ENCODE measurements at regions not wholly inside any gene's neighbourhood (a gene's known extent, or its start where the extent isn't known, plus 50 kb on each side); places are given as distances from the start of the nearest gene placed in this dataset.

DNA sequence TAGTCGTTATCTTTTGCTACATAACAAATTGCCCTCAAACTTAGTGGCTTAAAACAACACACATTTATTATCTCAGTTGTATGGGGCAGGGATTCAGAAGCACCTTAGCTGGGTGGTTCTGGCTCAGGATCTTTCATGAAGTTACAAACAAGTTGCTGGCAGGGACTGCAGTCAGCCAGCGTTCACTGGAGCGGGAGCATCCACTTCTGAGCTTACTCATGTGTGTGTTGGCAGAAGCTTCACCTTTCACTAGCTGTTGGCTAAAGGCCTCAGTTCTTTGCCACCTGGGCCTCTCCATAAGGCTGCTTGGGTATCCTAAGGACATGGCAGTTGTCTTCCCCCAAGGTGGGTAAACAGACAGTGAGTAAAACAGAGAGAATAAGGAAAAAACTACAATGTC, 365.7 kb downstream of the RPS29 start:
- no peak overlapping the region for H3K4me3 ChIP-seq
- H3K4me1 ChIP-seq, result no peaks in the 10 kb centered on the region
- DNase-seq (no peak), ATAC-seq (no peak)
- 42 to 53% (median 50%) methylated on average over 3 of the region's 3 CpGs for WGBS, 3 donors
- H3K36me3 ChIP-seq (ENCODE audit: insufficient read depth in 1 of 2, low read depth in 1 of 2), result no peaks in the 10 kb centered on the region
- TF ChIP-seq, protein P1, sequence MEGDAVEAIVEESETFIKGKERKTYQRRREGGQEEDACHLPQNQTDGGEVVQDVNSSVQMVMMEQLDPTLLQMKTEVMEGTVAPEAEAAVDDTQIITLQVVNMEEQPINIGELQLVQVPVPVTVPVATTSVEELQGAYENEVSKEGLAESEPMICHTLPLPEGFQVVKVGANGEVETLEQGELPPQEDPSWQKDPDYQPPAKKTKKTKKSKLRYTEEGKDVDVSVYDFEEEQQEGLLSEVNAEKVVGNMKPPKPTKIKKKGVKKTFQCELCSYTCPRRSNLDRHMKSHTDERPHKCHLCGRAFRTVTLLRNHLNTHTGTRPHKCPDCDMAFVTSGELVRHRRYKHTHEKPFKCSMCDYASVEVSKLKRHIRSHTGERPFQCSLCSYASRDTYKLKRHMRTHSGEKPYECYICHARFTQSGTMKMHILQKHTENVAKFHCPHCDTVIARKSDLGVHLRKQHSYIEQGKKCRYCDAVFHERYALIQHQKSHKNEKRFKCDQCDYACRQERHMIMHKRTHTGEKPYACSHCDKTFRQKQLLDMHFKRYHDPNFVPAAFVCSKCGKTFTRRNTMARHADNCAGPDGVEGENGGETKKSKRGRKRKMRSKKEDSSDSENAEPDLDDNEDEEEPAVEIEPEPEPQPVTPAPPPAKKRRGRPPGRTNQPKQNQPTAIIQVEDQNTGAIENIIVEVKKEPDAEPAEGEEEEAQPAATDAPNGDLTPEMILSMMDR (IDR thresholded peaks at IDR 0.05), result no peak
- no peaks in the 10 kb centered on the region for H3K27me3 ChIP-seq (ENCODE audit: insufficient read depth in 3 of 3, low read length in 2 of 3)
- intact Hi-C loops (cut with DNase I), result no loop called here
- H3K9me3 ChIP-seq, result no peaks in the 10 kb centered on the region
- H3K27ac ChIP-seq, result no peak overlapping the region

DNA sequence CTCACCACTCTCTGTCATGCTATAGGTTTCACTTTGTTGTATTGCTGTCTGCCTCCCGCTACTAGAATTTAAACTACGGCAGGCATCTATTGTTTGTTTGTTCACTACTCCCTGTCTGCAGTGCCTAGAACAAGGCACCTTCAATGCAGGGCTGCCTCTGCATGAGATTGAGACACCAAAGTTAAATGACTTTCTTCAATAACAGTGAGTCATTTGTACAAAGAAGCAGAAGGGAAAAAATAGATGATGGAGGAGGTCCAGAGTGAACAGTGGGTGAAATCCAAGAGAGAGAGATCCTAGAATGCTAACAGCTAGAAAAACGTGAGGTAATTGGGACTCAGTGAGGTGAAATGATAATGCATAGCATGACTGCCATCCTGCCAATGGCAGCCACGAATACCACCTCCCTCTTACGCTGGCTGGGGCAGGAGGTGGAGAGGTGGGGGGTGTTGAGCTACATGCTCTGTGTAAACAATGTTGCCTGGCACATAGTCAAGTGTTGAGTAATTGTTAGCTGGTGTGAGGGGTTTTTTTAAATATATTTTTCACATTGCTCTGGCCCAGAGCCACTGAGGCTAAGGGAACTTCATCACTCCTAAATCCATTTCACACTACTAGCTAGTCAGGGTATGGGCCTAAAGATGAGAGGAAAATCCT, 367.6 kb downstream of the RPS29 start:
- DNase-seq, result no peak
- WGBS, 3 donors, result 36 to 38% (median 37%) methylated on average over 5 of the region's 5 CpGs
- TF ChIP-seq, protein P1 (IDR thresholded peaks at IDR 0.05), result no peak
- no peak overlapping the region for H3K4me3 ChIP-seq
- no peaks in the 10 kb centered on the region for H3K36me3 ChIP-seq (ENCODE audit: insufficient read depth in 1 of 2, low read depth in 1 of 2)
- H3K4me1 ChIP-seq, result no peaks in the 10 kb centered on the region
- H3K9me3 ChIP-seq, result no peaks in the 10 kb centered on the region
- intact Hi-C loops (cut with DNase I), result no loop called here
- ATAC-seq, result peak in 1 of 4 donors; percentile 52
- H3K27me3 ChIP-seq (ENCODE audit: insufficient read depth in 3 of 3, low read length in 2 of 3), result no peaks in the 10 kb centered on the region
- no peak overlapping the region for H3K27ac ChIP-seq

DNA sequence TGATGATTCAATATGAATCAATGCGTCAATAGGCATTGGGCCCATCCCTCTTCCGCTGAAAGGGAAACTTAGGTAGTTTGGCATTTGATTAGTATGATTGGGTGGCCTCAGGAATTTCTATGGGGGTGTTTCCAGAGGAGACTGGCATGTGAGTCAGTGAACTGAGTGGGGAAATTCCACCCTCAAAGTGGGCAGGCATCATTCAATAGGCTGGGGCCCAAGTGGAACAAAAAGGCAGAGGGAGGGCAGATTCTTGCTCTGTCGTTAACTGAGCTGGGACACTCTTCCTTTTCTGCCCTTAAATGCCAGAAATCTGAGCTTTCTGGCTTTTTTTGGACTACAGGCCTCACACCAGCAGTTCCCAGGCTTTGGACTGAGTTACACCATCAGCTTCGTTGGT, 373.5 kb downstream of the RPS29 start:
- WGBS, 3 donors, result 60 to 62% (median 60%) methylated on average over 4 of the region's 4 CpGs
- TF ChIP-seq, protein P1 (IDR thresholded peaks at IDR 0.05), result no peak
- intact Hi-C loops (cut with DNase I), result no loop called here
- no peak overlapping the region for H3K4me3 ChIP-seq
- no peak for DNase-seq
- H3K9me3 ChIP-seq, result no peaks in the 10 kb centered on the region
- H3K4me1 ChIP-seq, result no peaks in the 10 kb centered on the region
- no peaks in the 10 kb centered on the region for H3K36me3 ChIP-seq (ENCODE audit: insufficient read depth in 1 of 2, low read depth in 1 of 2)
- H3K27ac ChIP-seq, result no peak overlapping the region
- no peak for ATAC-seq
- H3K27me3 ChIP-seq (ENCODE audit: insufficient read depth in 3 of 3, low read length in 2 of 3), result no peaks in the 10 kb centered on the region

DNA sequence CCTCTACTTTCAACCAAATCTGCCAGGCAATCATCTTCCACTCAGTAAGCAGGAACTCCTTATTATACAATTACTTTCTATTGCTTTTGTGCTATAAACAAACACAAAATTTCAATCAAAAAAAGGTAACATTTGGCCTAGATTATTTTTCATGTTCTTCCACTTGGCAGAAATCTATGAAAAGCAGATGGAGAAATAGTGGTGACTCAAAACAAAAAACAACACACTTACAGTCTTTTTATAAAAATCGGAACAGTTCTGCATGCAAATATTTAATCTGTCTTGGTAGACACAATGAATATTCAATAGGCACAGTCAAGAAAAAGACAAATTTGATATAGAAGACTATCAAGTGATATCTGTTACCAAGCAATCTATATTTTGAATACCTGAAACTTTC, 376.8 kb downstream of the RPS29 start:
- no peak for DNase-seq
- WGBS, 3 donors, result 33 to 67% (median 46%) methylated on average over 1 of the region's 1 CpG
- no peak for ATAC-seq
- Histone ChIP-seq H3K9me3 (no peaks in the 10 kb centered on the region), H3K27ac (no peak overlapping the region), H3K27me3 (ENCODE audit: insufficient read depth in 3 of 3, low read length in 2 of 3) (no peaks in the 10 kb centered on the region), H3K4me1 (no peaks in the 10 kb centered on the region), H3K36me3 (ENCODE audit: insufficient read depth in 1 of 2, low read depth in 1 of 2) (no peaks in the 10 kb centered on the region), H3K4me3 (no peak overlapping the region)
- TF ChIP-seq, protein P1 (IDR thresholded peaks at IDR 0.05), result no peak
- intact Hi-C loops (cut with DNase I), result no loop called here

DNA sequence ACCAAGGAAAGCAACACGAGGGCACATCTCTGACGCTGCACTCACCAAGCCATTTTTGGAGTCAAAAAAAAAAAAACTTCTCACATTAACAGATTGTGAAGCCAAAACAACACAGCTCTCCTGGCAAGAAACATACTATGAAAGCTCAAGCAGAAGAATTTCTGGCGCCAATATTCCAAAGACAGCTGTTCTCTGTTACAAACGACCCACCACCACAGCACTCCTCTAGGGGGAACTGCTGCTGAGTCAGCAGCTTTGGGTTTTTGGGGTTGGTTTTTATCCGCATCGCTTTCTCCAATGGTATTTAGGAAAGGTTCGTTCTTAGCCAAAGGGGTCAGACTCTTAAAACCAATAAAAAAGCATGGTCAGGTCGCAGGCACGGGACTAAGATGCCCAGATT, 379.4 kb downstream of the RPS29 start:
- intact Hi-C loops (cut with DNase I), result no loop called here
- Histone ChIP-seq H3K27ac (no peak overlapping the region), H3K9me3 (no peaks in the 10 kb centered on the region), H3K4me1 (no peaks in the 10 kb centered on the region), H3K36me3 (ENCODE audit: insufficient read depth in 1 of 2, low read depth in 1 of 2) (no peaks in the 10 kb centered on the region), H3K4me3 (no peak overlapping the region), H3K27me3 (ENCODE audit: insufficient read depth in 3 of 3, low read length in 2 of 3) (no peaks in the 10 kb centered on the region)
- ATAC-seq (no peak), DNase-seq (no peak)
- TF ChIP-seq, protein P1 (IDR thresholded peaks at IDR 0.05), result no peak
- WGBS, 3 donors, result 19 to 31% (median 23%) methylated on average over 9 of the region's 9 CpGs

Data from psoas muscle (tissue), 7 donors.